GM12872 (cell line): ENCODE measurements at regions not wholly inside any gene's neighbourhood (a gene's known extent, or its start where the extent isn't known, plus 50 kb on each side); places are given as distances from the start of the nearest gene placed in this dataset.

Source experiments
- CTCF ChIP-seq: IDR thresholded peaks from 3 replicates; pipeline ENCODE4 v1.5.1; 2011; ENCODE audit warnings: low read depth, mild to moderate bottlenecking, low read length, moderate library complexity; ENCODE audit not compliant: insufficient read depth

- no peak for TF ChIP-seq CTCF
Observed at GRCh38 chr5:133727636-133728035, 115.3 kb upstream of the FSTL4 start.

GRCh38 chr5:133723651-133724366 is 111.5 kb upstream of the FSTL4 start:
- no peak for TF ChIP-seq CTCF

GRCh38 chr5:133723126-133723525 is 110.8 kb upstream of the FSTL4 start:
- no peak for TF ChIP-seq CTCF

DNA sequence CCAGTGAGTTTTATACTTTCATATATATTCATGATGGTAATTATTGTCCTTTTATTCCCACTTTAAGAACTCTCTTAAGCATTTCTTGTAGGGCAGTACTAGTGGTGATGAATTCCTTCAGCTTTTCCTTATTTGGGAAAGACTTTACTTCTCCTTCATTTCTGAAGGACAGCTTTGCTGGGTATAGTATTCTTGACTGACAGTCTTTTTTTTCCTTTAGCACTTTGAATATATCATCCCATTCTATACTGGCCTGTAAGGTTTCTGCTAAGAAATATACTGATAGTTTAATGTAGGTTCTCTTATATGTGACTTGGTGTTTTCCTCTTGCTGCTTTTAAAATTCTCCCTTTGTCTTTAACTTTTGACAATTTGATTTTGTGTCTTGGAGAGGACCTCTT is 109.0 kb upstream of the FSTL4 start:
- no peak for TF ChIP-seq CTCF

DNA sequence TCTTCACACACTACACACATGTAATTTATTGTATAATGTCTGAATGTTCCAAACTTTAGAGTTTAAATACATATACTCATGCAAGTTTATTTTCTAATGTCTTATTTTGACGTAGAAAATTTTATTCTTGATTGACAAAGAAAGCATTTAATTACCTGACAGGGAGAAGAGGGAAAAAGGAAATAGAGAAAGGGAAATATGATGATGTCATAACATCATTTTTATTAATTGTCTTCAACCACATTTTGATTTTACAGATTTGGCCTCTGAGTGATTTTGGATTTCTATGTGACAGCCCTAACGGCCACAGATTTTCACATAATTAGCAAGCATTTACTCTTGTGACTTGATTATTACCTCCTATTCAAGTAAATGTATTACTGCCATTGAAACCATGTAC is 106.1 kb upstream of the FSTL4 start:
- TF ChIP-seq CTCF, result no peak

DNA sequence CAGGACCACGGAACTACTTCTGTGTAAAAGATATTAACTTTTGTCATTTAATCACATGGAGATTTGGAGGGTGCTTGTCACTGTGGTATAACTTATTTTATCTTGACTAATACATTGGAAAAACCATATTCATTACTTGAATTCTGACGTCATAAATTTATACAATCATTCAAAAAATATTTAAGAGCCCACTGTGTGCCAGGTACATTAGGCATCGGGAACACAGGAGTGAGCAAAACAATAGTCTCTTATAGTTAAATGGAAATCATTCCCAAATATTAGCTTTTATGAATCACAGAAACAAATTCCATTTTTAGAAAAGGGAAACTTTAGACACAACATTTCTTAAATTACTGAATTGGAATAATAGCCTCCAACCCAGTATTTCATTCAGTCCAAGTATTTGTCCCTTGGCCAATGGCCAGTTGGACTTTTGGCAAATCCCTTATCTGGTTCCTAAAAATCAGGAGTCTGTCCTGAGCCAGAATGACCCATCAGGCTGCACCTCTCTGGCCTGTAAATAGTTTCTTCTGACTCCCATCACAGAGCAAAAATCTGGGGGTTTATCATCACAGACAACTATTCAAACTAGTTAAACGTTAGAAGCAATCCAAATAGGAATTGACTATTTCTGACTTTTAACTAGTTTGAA is 104.3 kb upstream of the FSTL4 start:
- TF ChIP-seq CTCF, result no peak

- TF ChIP-seq CTCF, result no peak
Observed at GRCh38 chr5:133715616-133716015, 103.3 kb upstream of the FSTL4 start.
